Activated naive CD4-positive, alpha-beta T cell treated with anti-CD3 and anti-CD28 coated beads, Interleukin-2, amount 10 ng/mL, durations not matched to agents 7 days and 5 days (primary cell): ENCODE measurements at regions not wholly inside any gene's neighbourhood (a gene's known extent, or its start where the extent isn't known, plus 50 kb on each side); places are given as distances from the start of the nearest gene placed in this dataset.

ENCODE experiments used
- CTCF ChIA-PET: fragments of 350-600 bp; sonication (Branson Sonifier 250); formaldehyde crosslinking; loops from one replicate; lab custom pipeline; 2021; ENCODE audit warnings: antibody characterized with exemption; lab: Charles Lee
- DNase-seq: peaks from one replicate; pipeline ENCODE4 v3.0.0-alpha.2; 2020
- H3K27ac Mint-ChIP-seq: one replicate; pipeline ENCODE4 v1.8.0; 2021; ENCODE audit warnings: mild to moderate bottlenecking, moderate library complexity, mixed read lengths
- H3K27me3 Mint-ChIP-seq: one replicate; pipeline ENCODE4 v1.8.0; 2021; ENCODE audit warnings: mild to moderate bottlenecking, mixed read lengths
- H3K36me3 Mint-ChIP-seq: one replicate; pipeline ENCODE4 v1.8.0; 2021; ENCODE audit warnings: mixed read lengths
- H3K4me1 Mint-ChIP-seq: one replicate; pipeline ENCODE4 v1.8.0; 2021; ENCODE audit warnings: mixed read lengths
- H3K4me3 Mint-ChIP-seq: one replicate; pipeline ENCODE4 v1.8.0; 2021; ENCODE audit warnings: mild to moderate bottlenecking, moderate library complexity, mixed read lengths
- H3K9me3 Mint-ChIP-seq: one replicate; pipeline ENCODE4 v1.8.0; 2021; ENCODE audit warnings: mixed read lengths

DNA sequence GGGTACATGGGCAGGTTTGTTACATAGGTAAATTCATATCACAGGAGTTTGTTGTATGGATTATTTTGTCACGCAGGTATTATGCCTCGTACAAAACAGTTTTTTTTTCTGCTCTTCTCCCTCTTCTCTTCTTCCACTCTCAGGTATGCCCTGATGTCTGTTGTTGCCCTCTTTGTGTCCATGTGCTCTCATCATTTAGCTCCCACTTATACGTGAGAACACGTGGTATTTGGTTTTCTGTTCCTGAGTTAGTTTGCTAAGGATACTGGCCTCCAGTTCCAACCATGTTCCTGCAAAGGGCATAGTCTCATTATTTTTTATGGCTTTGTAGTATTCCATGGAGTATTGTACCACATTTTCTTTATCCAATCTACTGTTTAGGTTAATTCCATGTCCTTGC lies 65.7 kb downstream of the UNC5CL start:
- no peak overlapping the region for H3K4me3 Mint-ChIP-seq

GRCh38 chr6:40972814-40973213 lies 66.2 kb downstream of the UNC5CL start:
- CTCF ChIA-PET = no interaction called here
- peaks cover 36% of the 10 kb centered on the region for H3K27me3 Mint-ChIP-seq
- H3K4me1 Mint-ChIP-seq = no peaks in the 10 kb centered on the region
- no peak overlapping the region for H3K27ac Mint-ChIP-seq
- H3K36me3 Mint-ChIP-seq = no peaks in the 10 kb centered on the region
- no peaks in the 10 kb centered on the region for H3K9me3 Mint-ChIP-seq
- no peak for DNase-seq
- H3K4me3 Mint-ChIP-seq = no peak overlapping the region

More for the DNA sequence above, 65.7 kb downstream of the UNC5CL start:
- Mint-ChIP-seq H3K36me3 (no peaks in the 10 kb centered on the region), H3K4me1 (no peaks in the 10 kb centered on the region), H3K9me3 (no peaks in the 10 kb centered on the region), H3K27ac (no peak overlapping the region), H3K27me3 (peaks cover 36% of the 10 kb centered on the region)
- no peak for DNase-seq
- CTCF ChIA-PET = no interaction called here

DNA sequence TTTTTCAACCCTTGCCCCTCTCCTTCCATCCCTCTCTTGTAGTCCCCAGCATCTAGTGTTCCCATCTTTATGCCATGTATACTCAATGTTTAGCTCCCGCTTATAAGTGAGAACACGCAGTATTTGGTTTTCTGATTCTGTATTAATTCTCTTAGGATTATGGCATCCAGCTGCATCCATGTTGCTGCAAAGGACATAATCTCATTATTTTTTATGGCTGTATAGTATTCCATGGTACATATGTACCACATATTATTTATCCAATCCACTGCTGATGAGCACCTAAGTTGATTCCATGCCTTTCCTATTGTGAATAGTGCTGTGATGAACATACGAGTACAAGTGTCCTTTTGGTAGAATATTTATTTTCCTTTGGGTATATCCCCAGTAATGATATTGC lies 66.8 kb downstream of the UNC5CL start:
- CTCF ChIA-PET = no interaction called here
- Mint-ChIP-seq H3K36me3 (no peaks in the 10 kb centered on the region), H3K4me1 (no peaks in the 10 kb centered on the region), H3K9me3 (no peaks in the 10 kb centered on the region), H3K27ac (no peak overlapping the region), H3K27me3 (peaks cover 37% of the 10 kb centered on the region), H3K4me3 (no peak overlapping the region)
- DNase-seq = no peak

GRCh38 chr6:40968620-40969164 lies 70.3 kb downstream of the UNC5CL start:
- H3K27me3 Mint-ChIP-seq = peaks cover 25% of the 10 kb centered on the region
- H3K9me3 Mint-ChIP-seq = no peaks in the 10 kb centered on the region
- H3K36me3 Mint-ChIP-seq = no peaks in the 10 kb centered on the region
- no peak overlapping the region for H3K4me3 Mint-ChIP-seq
- no peak for DNase-seq
- no peaks in the 10 kb centered on the region for H3K4me1 Mint-ChIP-seq
- H3K27ac Mint-ChIP-seq = no peak overlapping the region
- CTCF ChIA-PET = no interaction called here

DNA sequence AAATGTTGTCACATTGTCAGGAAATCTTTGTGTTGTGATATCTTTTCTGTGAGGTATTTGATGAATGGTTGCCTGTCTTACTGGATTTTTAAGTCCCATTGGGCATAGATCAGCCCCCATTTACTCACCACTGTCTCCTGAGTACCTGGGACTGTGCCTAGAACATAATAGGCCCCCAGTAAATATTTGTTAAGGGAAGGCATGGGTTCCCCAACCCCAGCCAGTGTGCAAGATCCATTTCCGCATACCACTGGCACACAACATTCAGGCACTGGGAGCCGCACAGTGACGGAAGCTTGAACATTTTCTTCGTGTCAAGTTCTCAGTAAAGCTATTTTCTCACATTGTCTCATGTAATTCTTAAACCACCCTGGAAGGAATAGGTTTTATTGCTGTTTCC lies 72.2 kb downstream of the UNC5CL start:
- no peak overlapping the region for H3K4me3 Mint-ChIP-seq
- no peaks in the 10 kb centered on the region for H3K36me3 Mint-ChIP-seq
- peaks cover 9% of the 10 kb centered on the region for H3K4me1 Mint-ChIP-seq
- H3K27me3 Mint-ChIP-seq = peaks cover 25% of the 10 kb centered on the region
- CTCF ChIA-PET = no interaction called here
- H3K9me3 Mint-ChIP-seq = no peaks in the 10 kb centered on the region
- H3K27ac Mint-ChIP-seq = no peak overlapping the region
- no peak for DNase-seq

DNA sequence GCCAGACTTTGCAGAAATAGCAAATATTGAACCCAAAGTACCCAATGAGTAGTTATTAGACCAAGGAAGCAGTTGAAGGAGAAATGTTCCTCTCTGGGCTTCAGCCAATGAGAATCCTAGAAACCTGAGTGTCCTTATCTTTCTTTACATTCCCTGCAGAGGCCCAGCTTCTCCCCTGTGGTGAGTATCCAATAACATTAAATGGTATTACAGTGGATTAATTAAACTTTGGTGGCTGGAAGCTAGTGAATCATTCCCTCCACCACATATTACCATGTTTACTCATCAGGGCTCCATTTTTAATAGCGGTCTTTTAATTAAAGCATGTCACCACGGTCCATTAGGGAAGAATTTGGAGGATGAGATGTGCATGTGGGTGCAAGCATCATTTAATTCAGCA lies 74.0 kb downstream of the UNC5CL start:
- no peak overlapping the region for H3K4me3 Mint-ChIP-seq
- CTCF ChIA-PET = no interaction called here
- no peaks in the 10 kb centered on the region for H3K9me3 Mint-ChIP-seq
- H3K27me3 Mint-ChIP-seq = peaks cover 20% of the 10 kb centered on the region
- peaks cover 19% of the 10 kb centered on the region for H3K4me1 Mint-ChIP-seq
- no peak for DNase-seq
- H3K36me3 Mint-ChIP-seq = no peaks in the 10 kb centered on the region
- H3K27ac Mint-ChIP-seq = no peak overlapping the region

DNA sequence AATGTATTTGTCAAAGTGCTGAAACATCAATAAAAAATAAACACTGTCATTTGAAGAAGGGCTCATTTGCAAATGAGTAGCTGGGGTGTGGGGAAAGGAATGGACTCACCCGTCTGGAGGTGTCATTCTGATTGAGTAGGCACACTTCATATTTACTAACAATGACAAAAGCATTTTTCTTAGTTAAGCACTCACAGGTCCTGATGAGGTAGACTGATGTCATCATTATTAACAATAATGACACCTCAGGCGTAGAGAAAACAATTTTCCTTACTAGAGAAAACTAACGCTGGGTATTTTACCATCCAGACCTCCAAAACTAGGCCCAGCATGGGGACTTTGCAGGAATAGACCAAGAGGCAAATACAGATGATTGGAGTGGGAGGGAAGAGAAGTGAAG lies 76.0 kb downstream of the UNC5CL start:
- Mint-ChIP-seq H3K4me3 (no peak overlapping the region), H3K27ac (no peak overlapping the region), H3K36me3 (no peaks in the 10 kb centered on the region), H3K9me3 (no peaks in the 10 kb centered on the region), H3K27me3 (peaks cover 10% of the 10 kb centered on the region), H3K4me1 (peaks cover 19% of the 10 kb centered on the region)
- CTCF ChIA-PET = no interaction called here
- no peak for DNase-seq

DNA sequence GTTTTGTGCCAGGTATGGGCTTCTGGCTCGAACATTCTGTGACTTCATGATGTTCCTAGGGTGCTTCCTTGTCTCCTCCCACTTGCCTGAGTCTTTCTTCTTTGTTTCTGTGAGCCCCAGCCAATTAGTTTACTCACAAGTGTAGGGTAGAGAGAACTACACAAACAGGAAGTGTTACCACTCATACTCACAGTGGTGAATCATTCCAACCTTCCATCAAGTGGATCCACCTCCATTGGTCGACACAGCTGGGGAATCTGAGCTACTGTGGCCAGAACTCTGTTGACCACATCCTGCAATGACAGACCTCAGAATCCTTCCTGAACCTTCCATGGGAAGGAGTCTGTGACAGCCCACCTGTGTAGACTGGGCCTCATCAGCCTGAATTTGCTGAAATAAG lies 76.8 kb downstream of the UNC5CL start:
- no peaks in the 10 kb centered on the region for H3K36me3 Mint-ChIP-seq
- CTCF ChIA-PET = no interaction called here
- H3K27ac Mint-ChIP-seq = no peak overlapping the region
- peaks cover 6% of the 10 kb centered on the region for H3K27me3 Mint-ChIP-seq
- peaks cover 19% of the 10 kb centered on the region for H3K4me1 Mint-ChIP-seq
- no peaks in the 10 kb centered on the region for H3K9me3 Mint-ChIP-seq
- no peak overlapping the region for H3K4me3 Mint-ChIP-seq
- DNase-seq = peak; percentile 37

GRCh38 chr6:40961831-40962230 lies 77.2 kb downstream of the UNC5CL start:
- H3K27ac Mint-ChIP-seq = no peak overlapping the region
- no peaks in the 10 kb centered on the region for H3K9me3 Mint-ChIP-seq
- H3K27me3 Mint-ChIP-seq = peaks cover 6% of the 10 kb centered on the region
- H3K36me3 Mint-ChIP-seq = no peaks in the 10 kb centered on the region
- DNase-seq = no peak
- no peak overlapping the region for H3K4me3 Mint-ChIP-seq
- CTCF ChIA-PET = no interaction called here
- peaks cover 19% of the 10 kb centered on the region for H3K4me1 Mint-ChIP-seq

DNA sequence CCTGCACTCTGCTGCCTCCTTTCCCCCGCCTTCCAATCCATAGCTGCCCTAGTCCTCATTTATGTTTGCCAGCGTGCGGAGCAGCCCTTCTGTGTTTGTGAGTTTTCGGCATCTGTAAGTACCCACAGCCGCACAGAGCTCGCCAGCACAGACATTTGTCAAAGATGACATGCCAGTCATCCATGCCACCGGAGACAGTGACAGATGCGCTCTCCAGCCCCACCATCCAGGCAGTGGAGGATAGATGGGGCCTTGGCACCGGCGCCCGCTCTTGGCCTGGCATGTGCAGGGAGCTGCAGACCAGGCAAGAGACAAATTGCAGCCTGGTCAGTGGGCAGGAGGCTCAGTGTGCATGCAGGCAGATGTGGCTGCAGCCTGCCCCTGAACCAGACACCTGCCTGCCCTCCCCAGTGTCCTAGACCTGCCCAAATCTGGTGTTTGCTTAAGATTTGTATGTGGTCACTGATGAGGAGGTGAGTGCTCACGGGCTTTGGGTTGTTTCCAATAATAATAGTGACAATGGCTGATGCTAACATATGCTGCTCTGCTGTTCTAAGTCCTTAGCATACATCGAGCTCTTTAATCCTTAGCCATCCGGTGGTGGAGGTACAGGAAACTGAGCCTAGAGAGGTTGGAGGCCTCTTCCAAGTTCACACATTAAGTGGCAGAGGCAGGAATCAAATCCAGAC lies 78.1 kb downstream of the UNC5CL start:
- Mint-ChIP-seq H3K4me3 (no peak overlapping the region), H3K27ac (no peak overlapping the region), H3K9me3 (no peaks in the 10 kb centered on the region), H3K36me3 (no peaks in the 10 kb centered on the region), H3K4me1 (peaks cover 19% of the 10 kb centered on the region), H3K27me3 (peaks cover 9% of the 10 kb centered on the region)
- DNase-seq = no peak
- CTCF ChIA-PET = interaction anchor here (1.4 kb wide), 1 partner anchor 49 kb away, joined by 5 read pairs; no protein-coding TSS in a partner anchor

- H3K27me3 Mint-ChIP-seq = peaks cover 7% of the 10 kb centered on the region
- peaks cover 19% of the 10 kb centered on the region for H3K4me1 Mint-ChIP-seq
- H3K36me3 Mint-ChIP-seq = no peaks in the 10 kb centered on the region
- no peak overlapping the region for H3K4me3 Mint-ChIP-seq
- no peak for DNase-seq
- H3K27ac Mint-ChIP-seq = no peak overlapping the region
- H3K9me3 Mint-ChIP-seq = no peaks in the 10 kb centered on the region
- CTCF ChIA-PET = interaction anchor here (1.4 kb wide), 1 partner anchor 48 kb away, joined by 5 read pairs; no protein-coding TSS in a partner anchor
These were observed 79.2 kb downstream of the UNC5CL start for GRCh38 chr6:40959781-40960327.

DNA sequence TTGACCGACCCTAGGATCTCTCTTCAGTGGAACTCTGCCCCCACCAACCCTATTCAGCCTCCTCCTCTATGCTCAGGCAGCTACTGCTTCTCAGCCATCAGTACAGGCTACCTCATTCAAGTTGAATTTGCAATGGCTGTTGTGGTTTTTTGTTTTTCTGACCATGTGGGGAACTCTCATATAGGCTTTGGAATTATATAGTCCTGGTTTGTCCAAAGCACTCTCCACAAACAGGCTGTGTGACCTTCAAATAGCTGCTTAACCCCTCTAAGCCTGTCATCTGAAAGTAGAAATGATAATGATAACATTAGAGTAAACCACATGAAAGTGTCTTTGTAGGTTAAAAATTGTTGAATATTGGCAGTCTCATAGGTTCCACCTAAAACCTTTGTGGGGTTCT lies 80.3 kb downstream of the UNC5CL start:
- no peak for DNase-seq
- H3K36me3 Mint-ChIP-seq = no peaks in the 10 kb centered on the region
- no peak overlapping the region for H3K4me3 Mint-ChIP-seq
- no peak overlapping the region for H3K27ac Mint-ChIP-seq
- CTCF ChIA-PET = no interaction called here
- H3K4me1 Mint-ChIP-seq = peaks cover 19% of the 10 kb centered on the region
- H3K27me3 Mint-ChIP-seq = peaks cover 7% of the 10 kb centered on the region
- H3K9me3 Mint-ChIP-seq = no peaks in the 10 kb centered on the region

- Mint-ChIP-seq H3K9me3 (no peaks in the 10 kb centered on the region), H3K36me3 (no peaks in the 10 kb centered on the region), H3K27ac (no peak overlapping the region), H3K4me1 (peaks cover 19% of the 10 kb centered on the region), H3K27me3 (peaks cover 7% of the 10 kb centered on the region), H3K4me3 (no peak overlapping the region)
- CTCF ChIA-PET = no interaction called here
- DNase-seq = no peak
These were observed 81.2 kb downstream of the UNC5CL start for GRCh38 chr6:40957616-40958492.

DNA sequence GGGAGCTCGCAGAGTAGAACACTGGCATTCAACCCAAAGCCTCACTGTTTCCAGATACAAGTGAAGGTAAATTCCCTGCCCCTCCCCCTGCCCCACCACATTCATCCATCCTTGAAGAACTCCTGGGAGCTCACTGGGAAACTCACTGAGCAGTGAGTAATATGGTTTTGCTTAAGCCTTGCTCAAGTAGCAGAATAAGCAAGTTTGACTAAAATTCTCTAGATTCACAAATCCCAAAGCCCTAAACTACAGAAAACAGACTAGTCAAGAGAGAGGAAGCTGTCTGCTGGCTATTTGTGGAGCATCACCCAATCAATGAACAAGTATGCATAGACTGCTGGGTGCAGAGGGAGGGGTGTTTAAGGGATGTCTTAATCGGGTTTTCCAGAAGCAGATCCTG lies 82.1 kb downstream of the UNC5CL start:
- H3K27ac Mint-ChIP-seq = no peak overlapping the region
- DNase-seq = no peak

More for the DNA sequence above, 82.1 kb downstream of the UNC5CL start:
- Mint-ChIP-seq H3K27me3 (peaks cover 7% of the 10 kb centered on the region), H3K9me3 (no peaks in the 10 kb centered on the region), H3K36me3 (no peaks in the 10 kb centered on the region), H3K4me3 (no peak overlapping the region), H3K4me1 (peaks cover 11% of the 10 kb centered on the region)
- CTCF ChIA-PET = no interaction called here
